ENCODE measurements at regions not wholly inside any gene's neighbourhood (a gene's known extent, or its start where the extent isn't known, plus 50 kb on each side); places are given as distances from the start of the nearest gene placed in this dataset.

- DNase-seq = no peak
Observed at GRCh38 chr18:54020156-54020745, 204.2 kb downstream of the MBD2 start.

- no peak for DNase-seq
Observed at GRCh38 chr18:54019641-54020040, 204.8 kb downstream of the MBD2 start.

GRCh38 chr18:54013452-54013851 lies 211.0 kb downstream of the MBD2 start:
- no peak for DNase-seq

- no peak for DNase-seq
Observed at GRCh38 chr18:54004828-54005227, 219.6 kb downstream of the MBD2 start.

- no peak for DNase-seq
Observed at GRCh38 chr18:54003195-54003594, 221.3 kb downstream of the MBD2 start.

GRCh38 chr18:53997064-53997463 lies 227.4 kb downstream of the MBD2 start:
- no peak for DNase-seq

- no peak for DNase-seq
Observed at GRCh38 chr18:53994016-53994415, 230.5 kb downstream of the MBD2 start.

- no peak for DNase-seq
Observed at GRCh38 chr18:53991805-53992204, 232.7 kb downstream of the MBD2 start.

- DNase-seq = no peak
Observed at GRCh38 chr18:53991202-53991601, 233.3 kb downstream of the MBD2 start.

- DNase-seq = no peak
Observed at GRCh38 chr18:53990485-53990884, 234.0 kb downstream of the MBD2 start.

- no peak for DNase-seq
Observed at GRCh38 chr18:53984021-53984420, 240.4 kb downstream of the MBD2 start.

GRCh38 chr18:53971331-53971730 lies 253.1 kb downstream of the MBD2 start:
- DNase-seq = no peak

- DNase-seq = no peak
Observed at GRCh38 chr18:53952700-53953099, 271.8 kb downstream of the MBD2 start.

- DNase-seq = no peak
Observed at GRCh38 chr18:53950545-53950944, 273.9 kb downstream of the MBD2 start.

- DNase-seq = no peak
Observed at GRCh38 chr18:53948991-53949390, 275.5 kb downstream of the MBD2 start.

- no peak for DNase-seq
Observed at GRCh38 chr18:53947092-53947640, 277.3 kb downstream of the MBD2 start.

- no peak for DNase-seq
Observed at GRCh38 chr18:53946594-53946993, 277.9 kb downstream of the MBD2 start.

- peak in 1 of 2 donors; percentile 0 for DNase-seq
Observed at GRCh38 chr18:53944721-53945120, 279.7 kb downstream of the MBD2 start.

- no peak for DNase-seq
Observed at GRCh38 chr18:53943326-53943860, 281.1 kb downstream of the MBD2 start.

GRCh38 chr18:53941601-53942338 lies 282.7 kb downstream of the MBD2 start:
- DNase-seq = no peak

- DNase-seq = no peak
Observed at GRCh38 chr18:53937037-53937436, 287.4 kb downstream of the MBD2 start.

GRCh38 chr18:53935803-53936202 lies 288.7 kb downstream of the MBD2 start:
- DNase-seq = no peak

- DNase-seq = no peak
Observed at GRCh38 chr18:53935399-53935798, 289.1 kb downstream of the MBD2 start.
